ENCODE measurements at regions not wholly inside any gene's neighbourhood (a gene's known extent, or its start where the extent isn't known, plus 50 kb on each side); places are given as distances from the start of the nearest gene placed in this dataset.

DNA sequence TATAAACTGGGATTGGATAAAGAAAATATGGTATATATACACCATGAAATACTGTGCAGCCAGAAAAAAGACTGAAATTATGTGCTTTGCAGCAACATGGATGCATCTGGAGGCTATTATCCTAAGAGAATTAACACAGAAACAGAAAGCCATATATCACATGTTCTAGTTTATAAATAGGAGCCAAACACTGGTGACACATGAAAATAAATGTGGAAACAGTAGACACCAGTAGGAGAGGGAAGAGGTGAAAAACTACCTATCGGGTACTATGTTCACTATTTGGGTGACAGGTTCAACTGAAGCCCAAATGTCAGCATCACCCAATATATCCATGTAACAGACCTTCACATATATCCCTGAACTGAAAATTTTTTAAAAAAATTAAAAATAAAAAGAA, 725.1 kb downstream of the C4orf33 start:
- H3K9me1 ChIP-seq (ENCODE audit: insufficient read depth, low read length): no peaks in the 10 kb centered on the region
- no peaks in the 10 kb centered on the region for H3K36me3 ChIP-seq (ENCODE audit: control insufficient read depth, insufficient read depth, low read length)
- H3K27me3 ChIP-seq (ENCODE audit: control insufficient read depth, insufficient read depth, low read length): no peaks in the 10 kb centered on the region
- no peak overlapping the region for H2BK5ac ChIP-seq (ENCODE audit: low read depth, low read length, poor library complexity, severe bottlenecking)
- H3K14ac ChIP-seq (replicated peaks; ENCODE audit: low read depth, low read length): no peak overlapping the region
- H4K91ac ChIP-seq (ENCODE audit: insufficient read depth, low read depth, low read length): no peak overlapping the region
- no peak overlapping the region for H3K4me2 ChIP-seq (ENCODE audit: low read depth, low read length)
- no peak overlapping the region for H3K4me3 ChIP-seq (ENCODE audit: insufficient read depth, low read depth, low read length)
- no peak overlapping the region for H2BK120ac ChIP-seq (ENCODE audit: low read depth, low read length)
- ChIA-PET CTCF (interaction anchor here (0.6 kb wide), 1 partner anchor 647 kb away, joined by 3 read pairs; no protein-coding TSS in a partner anchor), POLR2A (ENCODE audit: unreplicated experiment) (no interaction called here)
- no peaks in the 10 kb centered on the region for H3K4me1 ChIP-seq (ENCODE audit: control insufficient read depth, insufficient read depth, low read length)
- DNase-seq (no peak), ATAC-seq (ENCODE audit: low read depth) (no peak)
- TF ChIP-seq, protein P1, sequence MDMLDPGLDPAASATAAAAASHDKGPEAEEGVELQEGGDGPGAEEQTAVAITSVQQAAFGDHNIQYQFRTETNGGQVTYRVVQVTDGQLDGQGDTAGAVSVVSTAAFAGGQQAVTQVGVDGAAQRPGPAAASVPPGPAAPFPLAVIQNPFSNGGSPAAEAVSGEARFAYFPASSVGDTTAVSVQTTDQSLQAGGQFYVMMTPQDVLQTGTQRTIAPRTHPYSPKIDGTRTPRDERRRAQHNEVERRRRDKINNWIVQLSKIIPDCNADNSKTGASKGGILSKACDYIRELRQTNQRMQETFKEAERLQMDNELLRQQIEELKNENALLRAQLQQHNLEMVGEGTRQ (IDR thresholded peaks at IDR 0.05; ENCODE audit: low read depth, low read length): no peak
- no peak for TF ChIP-seq SMC3 (IDR thresholded peaks at IDR 0.05; ENCODE audit: low read depth, low read length)
- TF ChIP-seq RCOR1 (IDR thresholded peaks at IDR 0.05; ENCODE audit: insufficient replicate concordance, low read length): no peak
- TF ChIP-seq RAD21 (IDR thresholded peaks at IDR 0.05; ENCODE audit: low read length): no peak
- TF ChIP-seq FOS (IDR thresholded peaks at IDR 0.05; ENCODE audit: low read depth, low read length): no peak
- no peak for TF ChIP-seq CHD1 (IDR thresholded peaks at IDR 0.05; ENCODE audit: low read depth, low read length)
- no peak for TF ChIP-seq MXI1 (IDR thresholded peaks at IDR 0.05; ENCODE audit: borderline replicate concordance, low read depth, low read length)
- TF ChIP-seq, protein P2, sequence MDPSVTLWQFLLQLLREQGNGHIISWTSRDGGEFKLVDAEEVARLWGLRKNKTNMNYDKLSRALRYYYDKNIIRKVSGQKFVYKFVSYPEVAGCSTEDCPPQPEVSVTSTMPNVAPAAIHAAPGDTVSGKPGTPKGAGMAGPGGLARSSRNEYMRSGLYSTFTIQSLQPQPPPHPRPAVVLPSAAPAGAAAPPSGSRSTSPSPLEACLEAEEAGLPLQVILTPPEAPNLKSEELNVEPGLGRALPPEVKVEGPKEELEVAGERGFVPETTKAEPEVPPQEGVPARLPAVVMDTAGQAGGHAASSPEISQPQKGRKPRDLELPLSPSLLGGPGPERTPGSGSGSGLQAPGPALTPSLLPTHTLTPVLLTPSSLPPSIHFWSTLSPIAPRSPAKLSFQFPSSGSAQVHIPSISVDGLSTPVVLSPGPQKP (IDR thresholded peaks at IDR 0.05; ENCODE audit: borderline replicate concordance, low read depth, low read length): no peak
- TF ChIP-seq POLR2A (IDR thresholded peaks at IDR 0.05; ENCODE audit: low read depth, low read length): no peak
- no peak for TF ChIP-seq MAZ (IDR thresholded peaks at IDR 0.05; ENCODE audit: borderline replicate concordance, low read depth, low read length)
- no peak for TF ChIP-seq BHLHE40 (IDR thresholded peaks at IDR 0.05; ENCODE audit: low read depth, low read length)
- TF ChIP-seq CEBPB (IDR thresholded peaks at IDR 0.05; ENCODE audit: low read depth, low read length): no peak
- TF ChIP-seq, protein P3, sequence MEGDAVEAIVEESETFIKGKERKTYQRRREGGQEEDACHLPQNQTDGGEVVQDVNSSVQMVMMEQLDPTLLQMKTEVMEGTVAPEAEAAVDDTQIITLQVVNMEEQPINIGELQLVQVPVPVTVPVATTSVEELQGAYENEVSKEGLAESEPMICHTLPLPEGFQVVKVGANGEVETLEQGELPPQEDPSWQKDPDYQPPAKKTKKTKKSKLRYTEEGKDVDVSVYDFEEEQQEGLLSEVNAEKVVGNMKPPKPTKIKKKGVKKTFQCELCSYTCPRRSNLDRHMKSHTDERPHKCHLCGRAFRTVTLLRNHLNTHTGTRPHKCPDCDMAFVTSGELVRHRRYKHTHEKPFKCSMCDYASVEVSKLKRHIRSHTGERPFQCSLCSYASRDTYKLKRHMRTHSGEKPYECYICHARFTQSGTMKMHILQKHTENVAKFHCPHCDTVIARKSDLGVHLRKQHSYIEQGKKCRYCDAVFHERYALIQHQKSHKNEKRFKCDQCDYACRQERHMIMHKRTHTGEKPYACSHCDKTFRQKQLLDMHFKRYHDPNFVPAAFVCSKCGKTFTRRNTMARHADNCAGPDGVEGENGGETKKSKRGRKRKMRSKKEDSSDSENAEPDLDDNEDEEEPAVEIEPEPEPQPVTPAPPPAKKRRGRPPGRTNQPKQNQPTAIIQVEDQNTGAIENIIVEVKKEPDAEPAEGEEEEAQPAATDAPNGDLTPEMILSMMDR (conservative IDR thresholded peaks at IDR 0.05; ENCODE audit: low read depth, low read length): no peak
- TF ChIP-seq MAFK (IDR thresholded peaks at IDR 0.05; ENCODE audit: low read depth, low read length): no peak
- H4K5ac ChIP-seq (ENCODE audit: low read depth, low read length): no peak overlapping the region
- no peak overlapping the region for H3K18ac ChIP-seq (ENCODE audit: low read depth, low read length)
- no TSS peak for BruUV-seq (replicated peaks)
- no peaks in the 10 kb centered on the region for H3K79me1 ChIP-seq (ENCODE audit: low read depth in 1 of 2, low read length in 2 of 2)
- no peak overlapping the region for H2AFZ ChIP-seq (replicated peaks; ENCODE audit: low read length, poor library complexity)
- no peak overlapping the region for H3K27ac ChIP-seq (ENCODE audit: insufficient read depth, low read length)
- intact Hi-C loops (cut with micrococcal nuclease): no loop called here
- H4K20me1 ChIP-seq (ENCODE audit: insufficient read depth, low read length): no peaks in the 10 kb centered on the region
- dilution Hi-C loops (cut with HindIII; ENCODE audit: low sequenced_read_pairs, unreplicated experiment): no loop called here
- WGBS, 2 experiments (ENCODE audit: extremely low coverage in 2 of 2, insufficient read length in 1 of 2): no CpG with 5 or more reads among the region's 1 CpG
- H2AK9ac ChIP-seq (replicated peaks; ENCODE audit: low read depth, low read length, poor library complexity): no peak overlapping the region
- H3K23ac ChIP-seq (ENCODE audit: low read depth, low read length): no peak overlapping the region
- H2AK5ac ChIP-seq (ENCODE audit: low read depth, low read length): no peak overlapping the region
- H3K9ac ChIP-seq (ENCODE audit: low read depth, low read length): no peak overlapping the region
- no peak overlapping the region for H2BK15ac ChIP-seq (ENCODE audit: low read depth, low read length)
- in situ Hi-C loops (cut with MboI; ENCODE audit: low sequenced_read_pairs): no loop called here
- H3K9me3 ChIP-seq (ENCODE audit: control insufficient read depth, insufficient read depth, low read length): no peaks in the 10 kb centered on the region; the same call in 1 of the 2 replicates
- H3K56ac ChIP-seq (ENCODE audit: extremely low read depth, insufficient read depth, low read length): no peak overlapping the region
- H2BK20ac ChIP-seq (ENCODE audit: low read depth, low read length): no peak overlapping the region
- H3K4ac ChIP-seq (ENCODE audit: low read depth, low read length): no peak overlapping the region
- no peak overlapping the region for H4K8ac ChIP-seq (ENCODE audit: low read depth in 2 of 2, low read length in 2 of 2)

Data from IMR-90 (cell line).